OCI-LY3 (cell line): ENCODE measurements at regions not wholly inside any gene's neighbourhood (a gene's known extent, or its start where the extent isn't known, plus 50 kb on each side); places are given as distances from the start of the nearest gene placed in this dataset.

Experiments used
- EZH2phosphoT487 ChIP-seq: fragments of 200-600 bp; shearing (Covaris generic); IDR thresholded peaks from 2 replicates; pipeline ENCODE4 v1.6.1; 2018; ENCODE audit warnings: antibody characterized with exemption, mixed run types, low read depth
- TF ChIP-seq, protein P1 (sequence below): fragments of 200-600, 300-600 bp; sonication (generic); IDR thresholded peaks from 2 replicates; pipeline ENCODE4 v1.5.1; 2014; ENCODE audit warnings: antibody characterized with exemption, low read length, low read depth

GRCh38 chr3:72633121-72633520 is 215.1 kb downstream of the SHQ1 start:
- TF ChIP-seq, protein P1, sequence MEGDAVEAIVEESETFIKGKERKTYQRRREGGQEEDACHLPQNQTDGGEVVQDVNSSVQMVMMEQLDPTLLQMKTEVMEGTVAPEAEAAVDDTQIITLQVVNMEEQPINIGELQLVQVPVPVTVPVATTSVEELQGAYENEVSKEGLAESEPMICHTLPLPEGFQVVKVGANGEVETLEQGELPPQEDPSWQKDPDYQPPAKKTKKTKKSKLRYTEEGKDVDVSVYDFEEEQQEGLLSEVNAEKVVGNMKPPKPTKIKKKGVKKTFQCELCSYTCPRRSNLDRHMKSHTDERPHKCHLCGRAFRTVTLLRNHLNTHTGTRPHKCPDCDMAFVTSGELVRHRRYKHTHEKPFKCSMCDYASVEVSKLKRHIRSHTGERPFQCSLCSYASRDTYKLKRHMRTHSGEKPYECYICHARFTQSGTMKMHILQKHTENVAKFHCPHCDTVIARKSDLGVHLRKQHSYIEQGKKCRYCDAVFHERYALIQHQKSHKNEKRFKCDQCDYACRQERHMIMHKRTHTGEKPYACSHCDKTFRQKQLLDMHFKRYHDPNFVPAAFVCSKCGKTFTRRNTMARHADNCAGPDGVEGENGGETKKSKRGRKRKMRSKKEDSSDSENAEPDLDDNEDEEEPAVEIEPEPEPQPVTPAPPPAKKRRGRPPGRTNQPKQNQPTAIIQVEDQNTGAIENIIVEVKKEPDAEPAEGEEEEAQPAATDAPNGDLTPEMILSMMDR, result no peak
- no peak for TF ChIP-seq EZH2phosphoT487
